ENCODE measurements at regions not wholly inside any gene's neighbourhood (a gene's known extent, or its start where the extent isn't known, plus 50 kb on each side); places are given as distances from the start of the nearest gene placed in this dataset.
A peak's percentile ranks its signal among the peaks of the same experiment; 100 is the strongest.

- H3K9me3 ChIP-seq = no peaks in the 10 kb centered on the region
- H3K27ac ChIP-seq = no peak overlapping the region
- no peaks in the 10 kb centered on the region for H3K4me1 ChIP-seq (replicated peaks)
- DNase-seq (ENCODE audit: low spot score) = no peak
- intact Hi-C loops (cut with DNase I) = no loop called here
- H3K4me3 ChIP-seq = no peak overlapping the region
- 88% methylated on average over 1 of the region's 1 CpG for WGBS
- no peaks in the 10 kb centered on the region for H3K36me3 ChIP-seq
- no peak for TF ChIP-seq CTCF (IDR thresholded peaks at IDR 0.05)
- no peak for TF ChIP-seq POLR2AphosphoS5 (IDR thresholded peaks at IDR 0.05)
- TF ChIP-seq POLR2A (IDR thresholded peaks at IDR 0.05) = no peak
- H3K27me3 ChIP-seq (replicated peaks; ENCODE audit: insufficient read depth) = no peaks in the 10 kb centered on the region
These were observed 166.4 kb downstream of the FAXC start for GRCh38 chr6:99183066-99183465.

- no peak overlapping the region for H3K4me3 ChIP-seq
- no peak for TF ChIP-seq POLR2AphosphoS5 (IDR thresholded peaks at IDR 0.05)
- no peak for TF ChIP-seq CTCF (IDR thresholded peaks at IDR 0.05)
- TF ChIP-seq POLR2A (IDR thresholded peaks at IDR 0.05) = no peak
- WGBS = 79% methylated on average over 1 of the region's 1 CpG
- H3K27ac ChIP-seq = no peak overlapping the region
- intact Hi-C loops (cut with DNase I) = no loop called here
- no peaks in the 10 kb centered on the region for H3K27me3 ChIP-seq (replicated peaks; ENCODE audit: insufficient read depth)
- DNase-seq (ENCODE audit: low spot score) = no peak
- H3K9me3 ChIP-seq = no peaks in the 10 kb centered on the region
- H3K4me1 ChIP-seq (replicated peaks) = no peaks in the 10 kb centered on the region
- no peaks in the 10 kb centered on the region for H3K36me3 ChIP-seq
These were observed 168.3 kb downstream of the FAXC start for GRCh38 chr6:99181174-99181573.

- Histone ChIP-seq H3K4me3 (no peak overlapping the region), H3K4me1 (replicated peaks) (no peaks in the 10 kb centered on the region), H3K36me3 (no peaks in the 10 kb centered on the region), H3K9me3 (no peaks in the 10 kb centered on the region), H3K27ac (no peak overlapping the region), H3K27me3 (replicated peaks; ENCODE audit: insufficient read depth) (no peaks in the 10 kb centered on the region)
- WGBS = 23% methylated on average over 2 of the region's 2 CpGs
- no peak for TF ChIP-seq CTCF (IDR thresholded peaks at IDR 0.05)
- TF ChIP-seq POLR2A (IDR thresholded peaks at IDR 0.05) = no peak
- TF ChIP-seq POLR2AphosphoS5 (IDR thresholded peaks at IDR 0.05) = peak; percentile 35
- intact Hi-C loops (cut with DNase I) = no loop called here
- DNase-seq (ENCODE audit: low spot score) = no peak
These were observed 171.3 kb downstream of the FAXC start for GRCh38 chr6:99178168-99178567.

- H3K9me3 ChIP-seq = no peaks in the 10 kb centered on the region
- DNase-seq (ENCODE audit: low spot score) = no peak
- intact Hi-C loops (cut with DNase I) = no loop called here
These were observed 171.7 kb downstream of the FAXC start for GRCh38 chr6:99177736-99178135.

More at GRCh38 chr6:99177736-99178135, 171.7 kb downstream of the FAXC start:
- 96% methylated on average over 2 of the region's 2 CpGs for WGBS
- H3K4me1 ChIP-seq (replicated peaks) = no peaks in the 10 kb centered on the region
- H3K27ac ChIP-seq = no peak overlapping the region
- TF ChIP-seq POLR2AphosphoS5 (IDR thresholded peaks at IDR 0.05) = no peak
- no peak for TF ChIP-seq POLR2A (IDR thresholded peaks at IDR 0.05)
- TF ChIP-seq CTCF (IDR thresholded peaks at IDR 0.05) = no peak
- H3K4me3 ChIP-seq = no peak overlapping the region
- no peaks in the 10 kb centered on the region for H3K27me3 ChIP-seq (replicated peaks; ENCODE audit: insufficient read depth)
- no peaks in the 10 kb centered on the region for H3K36me3 ChIP-seq
